SK-N-SH treated with all-trans-retinoic acid at 6 μM for 48 hours (cell line): ENCODE measurements at regions not wholly inside any gene's neighbourhood (a gene's known extent, or its start where the extent isn't known, plus 50 kb on each side); places are given as distances from the start of the nearest gene placed in this dataset.

ENCODE experiments used
- ATAC-seq: fragments of 200-7000 bp; cut with Tn5 transposase; 3 replicates; pipeline ENCODE4 v1.9.1; 2020; ENCODE audit warnings: mild to moderate bottlenecking, moderate library complexity
- ARNTL ChIP-seq: fragments of 450-650 bp; formaldehyde crosslinking; IDR thresholded peaks from 2 replicates; pipeline ENCODE4 v1.5.0; 2020; ENCODE audit warnings: low read depth, mild to moderate bottlenecking, moderate library complexity, borderline replicate concordance
- BACH2 ChIP-seq: fragments of 250-450 bp; sonication (Bioruptor Pico); IDR thresholded peaks from 2 replicates; pipeline ENCODE4 v1.9.0; 2021; ENCODE audit warnings: mild to moderate bottlenecking, borderline replicate concordance
- CSDC2 ChIP-seq: fragments of 250-450 bp; sonication (Bioruptor Pico); IDR thresholded peaks from 2 replicates; pipeline ENCODE4 v1.5.0; 2020; ENCODE audit warnings: mild to moderate bottlenecking, moderate library complexity
- ESRRG ChIP-seq: fragments of 250-450 bp; sonication (Bioruptor Pico); IDR thresholded peaks from 2 replicates; pipeline ENCODE4 v1.6.1; 2021; ENCODE audit warnings: mild to moderate bottlenecking
- GLIS3 ChIP-seq: fragments of 250-450 bp; sonication (Bioruptor Pico); IDR thresholded peaks from 2 replicates; pipeline ENCODE4 v1.5.0; 2020; ENCODE audit warnings: mild to moderate bottlenecking, moderate library complexity
- ISL1 ChIP-seq: fragments of 250-450 bp; sonication (Bioruptor Pico); IDR thresholded peaks from 2 replicates; pipeline ENCODE4 v2.1.2; 2022; ENCODE audit warnings: mild to moderate bottlenecking, moderate library complexity
- OSR1 ChIP-seq: fragments of 250-450 bp; sonication (Bioruptor Pico); IDR thresholded peaks from 2 replicates; pipeline ENCODE4 v1.8.0; 2022; ENCODE audit warnings: moderate library complexity, mild to moderate bottlenecking, inconsistent platforms
- PPARA ChIP-seq: fragments of 250-450 bp; sonication (Bioruptor Pico); IDR thresholded peaks from 2 replicates; pipeline ENCODE4 v1.5.0; 2020; ENCODE audit warnings: mild to moderate bottlenecking, borderline replicate concordance
- RARB ChIP-seq: fragments of 250-450 bp; sonication (Bioruptor Pico); IDR thresholded peaks from 2 replicates; pipeline ENCODE4 v1.8.0; 2021; ENCODE audit warnings: mild to moderate bottlenecking, moderate library complexity
- SNAI2 ChIP-seq: fragments of 250-450 bp; sonication (Bioruptor Pico); IDR thresholded peaks from 2 replicates; pipeline ENCODE4 v1.5.0; 2020; ENCODE audit warnings: mild to moderate bottlenecking, moderate library complexity
- TCF4 ChIP-seq: fragments of 250-450 bp; sonication (Bioruptor Pico); IDR thresholded peaks from 2 replicates; pipeline ENCODE4 v1.8.0; 2021; ENCODE audit warnings: mild to moderate bottlenecking, moderate library complexity, borderline replicate concordance
- TOX ChIP-seq: fragments of 250-450 bp; sonication (Bioruptor Pico); IDR thresholded peaks from 2 replicates; pipeline ENCODE4 v1.8.0; 2021; ENCODE audit warnings: mild to moderate bottlenecking, moderate library complexity, borderline replicate concordance
- TSHZ2 ChIP-seq: fragments of 250-450 bp; sonication (Bioruptor Pico); IDR thresholded peaks from 2 replicates; pipeline ENCODE4 v1.5.0; 2020; ENCODE audit warnings: mild to moderate bottlenecking, moderate library complexity
- ZC3H10 ChIP-seq: fragments of 250-450 bp; sonication (Bioruptor Pico); IDR thresholded peaks from 2 replicates; pipeline ENCODE4 v1.5.1; 2021; ENCODE audit warnings: mild to moderate bottlenecking, moderate library complexity
- ZFP3 ChIP-seq: fragments of 250-450 bp; sonication (Bioruptor Pico); IDR thresholded peaks from 2 replicates; pipeline ENCODE4 v1.5.0; 2020; ENCODE audit warnings: mild to moderate bottlenecking, moderate library complexity
- ZFP30 ChIP-seq: fragments of 450-650 bp; formaldehyde crosslinking; IDR thresholded peaks from 2 replicates; pipeline ENCODE4 v1.5.0; 2022; ENCODE audit warnings: mild to moderate bottlenecking, moderate library complexity
- ZNF565 ChIP-seq: fragments of 450-650 bp; formaldehyde crosslinking; conservative IDR thresholded peaks from 2 replicates; pipeline ENCODE4 v1.5.0; 2020; ENCODE audit warnings: low read depth, mild to moderate bottlenecking, moderate library complexity
- ZNF70 ChIP-seq: fragments of 450-650 bp; formaldehyde crosslinking; IDR thresholded peaks from 2 replicates; pipeline ENCODE4 v1.5.0; 2020; ENCODE audit warnings: mild to moderate bottlenecking, moderate library complexity
- TF ChIP-seq, protein P1 (sequence below): fragments of 250-450 bp; sonication (Bioruptor Pico); IDR thresholded peaks from 2 replicates; pipeline ENCODE4 v1.5.1; 2020; ENCODE audit warnings: low read depth, mild to moderate bottlenecking, moderate library complexity
- TF ChIP-seq, protein P2 (sequence below): fragments of 250-450 bp; sonication (Bioruptor Pico); IDR thresholded peaks from 2 replicates; pipeline ENCODE4 v1.8.0; 2021; ENCODE audit warnings: low read depth, mild to moderate bottlenecking, moderate library complexity, borderline replicate concordance
- TF ChIP-seq, protein P3 (sequence below): fragments of 250-450 bp; sonication (Bioruptor Pico); IDR thresholded peaks from 2 replicates; pipeline ENCODE4 v1.8.0; 2020; ENCODE audit warnings: mild to moderate bottlenecking, moderate library complexity, borderline replicate concordance

DNA sequence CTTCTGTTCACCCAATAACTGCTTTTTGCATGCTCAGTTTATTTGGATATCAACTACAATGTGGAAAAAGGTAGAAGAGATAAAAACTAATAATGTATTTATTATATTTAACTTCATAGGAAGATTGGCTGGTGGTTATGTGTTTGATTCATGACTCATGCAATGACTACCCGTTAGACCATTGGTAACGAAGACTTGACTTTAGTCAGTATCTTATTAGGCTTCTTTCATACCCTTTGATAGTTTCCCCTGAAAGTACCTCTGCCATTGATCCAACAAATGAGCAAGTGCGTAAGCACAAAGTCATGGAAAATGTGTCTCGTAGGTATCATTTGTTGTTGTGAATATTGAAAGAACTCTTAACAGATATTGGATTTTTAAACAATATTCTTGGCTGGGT lies 394.7 kb downstream of the PPP3CA start:
- TF ChIP-seq, protein P1, sequence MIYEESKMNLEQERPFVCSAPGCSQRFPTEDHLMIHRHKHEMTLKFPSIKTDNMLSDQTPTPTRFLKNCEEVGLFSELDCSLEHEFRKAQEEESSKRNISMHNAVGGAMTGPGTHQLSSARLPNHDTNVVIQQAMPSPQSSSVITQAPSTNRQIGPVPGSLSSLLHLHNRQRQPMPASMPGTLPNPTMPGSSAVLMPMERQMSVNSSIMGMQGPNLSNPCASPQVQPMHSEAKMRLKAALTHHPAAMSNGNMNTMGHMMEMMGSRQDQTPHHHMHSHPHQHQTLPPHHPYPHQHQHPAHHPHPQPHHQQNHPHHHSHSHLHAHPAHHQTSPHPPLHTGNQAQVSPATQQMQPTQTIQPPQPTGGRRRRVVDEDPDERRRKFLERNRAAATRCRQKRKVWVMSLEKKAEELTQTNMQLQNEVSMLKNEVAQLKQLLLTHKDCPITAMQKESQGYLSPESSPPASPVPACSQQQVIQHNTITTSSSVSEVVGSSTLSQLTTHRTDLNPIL: no peak
- TF ChIP-seq ESRRG (CRISPR knock-in tag) (no peak), ZFP30 (CRISPR knock-in tag) (no peak), OSR1 (CRISPR knock-in tag) (no peak), TOX (CRISPR knock-in tag) (no peak), ZNF565 (CRISPR knock-in tag) (no peak), PPARA (no peak), ISL1 (CRISPR knock-in tag) (no peak), ZNF70 (no peak), GLIS3 (no peak), ZC3H10 (CRISPR knock-in tag) (no peak), TCF4 (CRISPR knock-in tag) (no peak), ARNTL (CRISPR knock-in tag) (no peak), CSDC2 (CRISPR knock-in tag) (no peak), TSHZ2 (CRISPR knock-in tag) (no peak), SNAI2 (CRISPR knock-in tag) (no peak)
- TF ChIP-seq, protein P2, sequence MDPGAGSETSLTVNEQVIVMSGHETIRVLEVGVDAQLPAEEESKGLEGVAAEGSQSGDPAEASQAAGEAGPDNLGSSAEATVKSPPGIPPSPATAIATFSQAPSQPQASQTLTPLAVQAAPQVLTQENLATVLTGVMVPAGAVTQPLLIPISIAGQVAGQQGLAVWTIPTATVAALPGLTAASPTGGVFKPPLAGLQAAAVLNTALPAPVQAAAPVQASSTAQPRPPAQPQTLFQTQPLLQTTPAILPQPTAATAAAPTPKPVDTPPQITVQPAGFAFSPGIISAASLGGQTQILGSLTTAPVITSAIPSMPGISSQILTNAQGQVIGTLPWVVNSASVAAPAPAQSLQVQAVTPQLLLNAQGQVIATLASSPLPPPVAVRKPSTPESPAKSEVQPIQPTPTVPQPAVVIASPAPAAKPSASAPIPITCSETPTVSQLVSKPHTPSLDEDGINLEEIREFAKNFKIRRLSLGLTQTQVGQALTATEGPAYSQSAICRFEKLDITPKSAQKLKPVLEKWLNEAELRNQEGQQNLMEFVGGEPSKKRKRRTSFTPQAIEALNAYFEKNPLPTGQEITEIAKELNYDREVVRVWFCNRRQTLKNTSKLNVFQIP (CRISPR knock-in tag): no peak
- TF ChIP-seq, protein P3, sequence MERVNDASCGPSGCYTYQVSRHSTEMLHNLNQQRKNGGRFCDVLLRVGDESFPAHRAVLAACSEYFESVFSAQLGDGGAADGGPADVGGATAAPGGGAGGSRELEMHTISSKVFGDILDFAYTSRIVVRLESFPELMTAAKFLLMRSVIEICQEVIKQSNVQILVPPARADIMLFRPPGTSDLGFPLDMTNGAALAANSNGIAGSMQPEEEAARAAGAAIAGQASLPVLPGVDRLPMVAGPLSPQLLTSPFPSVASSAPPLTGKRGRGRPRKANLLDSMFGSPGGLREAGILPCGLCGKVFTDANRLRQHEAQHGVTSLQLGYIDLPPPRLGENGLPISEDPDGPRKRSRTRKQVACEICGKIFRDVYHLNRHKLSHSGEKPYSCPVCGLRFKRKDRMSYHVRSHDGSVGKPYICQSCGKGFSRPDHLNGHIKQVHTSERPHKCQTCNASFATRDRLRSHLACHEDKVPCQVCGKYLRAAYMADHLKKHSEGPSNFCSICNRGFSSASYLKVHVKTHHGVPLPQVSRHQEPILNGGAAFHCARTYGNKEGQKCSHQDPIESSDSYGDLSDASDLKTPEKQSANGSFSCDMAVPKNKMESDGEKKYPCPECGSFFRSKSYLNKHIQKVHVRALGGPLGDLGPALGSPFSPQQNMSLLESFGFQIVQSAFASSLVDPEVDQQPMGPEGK: no peak
- ATAC-seq: no peak

GRCh38 chr4:100949350-100949935 lies 397.9 kb downstream of the PPP3CA start:
- ATAC-seq: no peak
- TF ChIP-seq ZFP30 (CRISPR knock-in tag) (no peak), GLIS3 (no peak), TSHZ2 (CRISPR knock-in tag) (no peak), PPARA (no peak), TOX (CRISPR knock-in tag) (no peak), OSR1 (CRISPR knock-in tag) (no peak), ZNF70 (no peak), SNAI2 (CRISPR knock-in tag) (no peak), ZFP3 (CRISPR knock-in tag) (no peak), BACH2 (CRISPR knock-in tag) (no peak), TCF4 (CRISPR knock-in tag) (no peak), RARB (CRISPR knock-in tag) (no peak)
- TF ChIP-seq, protein P1: no peak
